ENCODE measurements at regions not wholly inside any gene's neighbourhood (a gene's known extent, or its start where the extent isn't known, plus 50 kb on each side); places are given as distances from the start of the nearest gene placed in this dataset.

GRCh38 chr4:3703677-3704521, 62.3 kb upstream of the ADRA2C start:
- DNase-seq = no peak

DNA sequence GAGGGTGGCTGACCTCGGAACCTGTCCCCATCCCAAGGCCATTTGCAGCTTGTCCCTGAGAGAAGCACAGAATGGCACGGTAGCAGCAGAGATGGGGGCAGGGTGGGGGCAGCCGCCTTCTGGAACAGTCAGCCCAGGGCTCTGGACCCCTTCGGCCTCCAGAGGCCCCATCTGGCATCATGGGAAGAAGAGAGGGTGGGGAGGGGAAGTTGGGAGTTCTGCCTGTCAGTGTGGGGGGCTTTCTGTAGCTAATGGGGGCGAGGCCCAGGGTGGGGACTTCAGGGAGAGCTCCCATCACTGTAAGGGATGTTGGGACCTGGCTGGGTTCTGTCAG, 62.9 kb upstream of the ADRA2C start:
- no peak for DNase-seq

- no peak for DNase-seq
Observed at GRCh38 chr4:3702561-3703221, 63.5 kb upstream of the ADRA2C start.

DNA sequence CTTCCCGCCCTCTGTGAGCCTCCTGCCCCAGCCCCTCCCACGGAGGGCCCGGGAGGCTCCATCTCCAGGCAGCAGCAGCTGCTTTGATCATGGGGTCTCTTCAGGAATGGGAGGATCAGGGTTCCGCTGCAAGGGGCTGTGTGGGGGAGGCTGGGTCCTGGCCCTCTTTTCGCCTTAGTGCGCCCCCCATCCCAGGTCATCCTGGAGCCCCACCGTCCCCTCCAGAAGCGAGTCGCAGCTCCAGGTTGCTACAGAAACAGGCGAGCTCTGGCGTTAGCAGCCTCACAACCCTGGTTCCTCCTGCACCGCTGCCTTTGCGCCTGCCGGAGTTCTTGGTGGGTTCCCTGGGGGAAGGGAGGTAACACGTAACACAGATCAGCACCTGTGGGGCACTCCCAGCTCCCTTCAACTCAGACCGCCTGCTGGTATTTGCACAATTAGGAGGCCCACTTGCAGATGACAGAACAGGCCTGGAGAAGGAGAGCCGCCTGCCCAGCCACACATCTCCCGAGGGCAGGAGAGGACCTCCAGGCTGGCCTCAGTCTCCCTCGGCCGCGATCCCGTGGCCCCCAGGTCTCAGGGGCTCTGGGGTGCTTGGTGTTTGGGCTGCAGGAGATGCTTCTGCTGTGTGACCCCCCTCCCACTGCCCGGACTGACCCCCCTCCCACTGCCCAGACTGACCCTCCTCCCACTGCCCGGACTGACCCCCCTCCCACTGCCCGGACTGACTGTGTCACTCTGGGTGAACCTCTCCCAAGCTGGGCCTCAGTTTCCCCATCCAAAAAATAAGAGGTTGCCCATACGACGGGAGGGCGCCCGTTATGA, 64.2 kb upstream of the ADRA2C start:
- DNase-seq = no peak

GRCh38 chr4:3701271-3701734, 64.9 kb upstream of the ADRA2C start:
- DNase-seq = no peak

DNA sequence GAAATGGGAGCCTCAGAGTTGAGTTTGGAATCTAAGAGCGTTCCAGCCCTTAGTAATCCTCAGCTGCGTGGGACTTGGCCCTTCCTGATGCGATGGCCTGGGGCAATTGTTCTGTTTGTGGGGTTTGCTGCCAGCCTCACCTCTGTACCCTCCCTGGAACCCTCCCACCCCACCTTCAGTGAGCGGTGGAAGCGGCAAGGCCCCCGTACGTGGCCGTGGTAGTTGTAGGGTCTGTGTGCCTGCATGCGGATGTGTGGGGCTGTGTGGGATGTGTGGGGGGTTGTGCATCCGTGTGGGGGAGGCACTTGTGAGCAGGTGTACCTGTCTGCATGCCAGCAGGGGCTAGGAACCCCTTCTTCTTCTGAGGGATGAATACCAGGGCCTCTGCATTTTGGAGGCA, 65.4 kb upstream of the ADRA2C start:
- no peak for DNase-seq

- no peak for DNase-seq
Observed at GRCh38 chr4:3700223-3700622, 66.0 kb upstream of the ADRA2C start.

GRCh38 chr4:3699678-3700077, 66.5 kb upstream of the ADRA2C start:
- no peak for DNase-seq

DNA sequence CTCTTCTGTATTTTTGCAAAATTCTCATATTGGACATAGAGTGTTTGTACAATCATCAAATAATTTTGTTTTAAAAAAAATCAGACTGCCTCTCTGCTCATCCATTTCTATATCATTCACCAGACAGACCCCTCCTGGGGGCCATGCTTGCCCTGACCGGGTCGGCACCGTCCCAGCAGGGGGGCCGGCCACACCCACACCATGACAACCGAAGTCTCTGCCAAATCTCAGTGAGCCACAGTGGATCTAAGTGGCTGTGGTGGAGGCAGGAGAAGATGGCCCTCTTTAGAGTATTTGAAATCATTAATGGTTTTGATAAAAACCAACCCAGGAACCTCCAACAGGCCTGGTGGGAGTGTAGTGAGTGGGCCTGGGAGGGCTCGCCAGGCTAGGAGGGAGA, 66.9 kb upstream of the ADRA2C start:
- DNase-seq = no peak

GRCh38 chr4:3697033-3697432, 69.2 kb upstream of the ADRA2C start:
- no peak for DNase-seq

GRCh38 chr4:3690551-3691152, 75.5 kb upstream of the ADRA2C start:
- DNase-seq = no peak

DNA sequence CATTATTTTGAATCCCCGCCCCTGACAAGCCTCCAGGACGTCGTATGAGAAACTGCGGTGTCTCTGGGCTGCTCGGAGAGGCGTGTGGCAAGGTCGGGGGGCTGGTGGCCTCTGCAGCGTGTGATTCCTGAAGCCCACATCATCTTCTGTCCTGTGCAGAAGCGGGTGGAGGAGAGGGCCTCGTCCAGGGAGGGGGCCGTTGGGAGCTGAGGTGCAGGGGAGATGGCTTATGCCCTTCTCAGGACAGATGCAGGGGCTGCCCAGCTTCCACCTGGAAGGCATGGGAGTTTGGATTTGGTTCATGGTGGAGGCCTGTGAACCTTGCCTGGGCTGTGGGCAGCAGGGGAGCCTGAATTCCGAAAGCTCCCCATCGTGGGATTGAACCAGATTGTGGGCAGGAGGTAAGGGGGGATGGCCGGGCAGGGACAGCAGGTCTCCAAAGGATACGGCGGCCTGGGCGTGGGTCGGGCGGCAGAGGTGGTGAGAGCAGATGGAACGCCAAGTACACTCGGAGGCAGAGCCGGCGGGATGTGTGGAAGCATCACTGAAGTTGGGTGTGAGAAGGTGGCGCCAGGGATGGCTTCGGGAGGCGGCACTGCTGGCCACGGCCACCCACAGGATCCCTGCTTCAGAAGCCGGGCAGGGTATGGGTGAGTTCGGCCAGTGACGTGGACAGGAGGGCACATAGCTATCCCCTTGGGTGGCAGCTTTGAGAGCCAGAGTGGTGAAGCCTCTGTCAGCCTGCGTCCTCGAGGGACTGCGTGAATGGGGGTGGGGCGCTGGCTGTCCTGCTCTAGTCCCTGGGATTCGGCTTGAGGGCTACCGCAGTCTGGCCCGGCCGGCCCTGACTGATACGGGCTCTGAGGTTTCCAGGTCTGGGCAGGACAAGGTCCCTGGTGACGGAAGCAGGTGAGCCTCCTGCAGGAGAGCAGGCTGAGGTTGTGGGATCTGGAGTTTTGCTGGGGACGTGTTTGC, 76.3 kb upstream of the ADRA2C start:
- DNase-seq = no peak

GRCh38 chr4:3689006-3689405, 77.2 kb upstream of the ADRA2C start:
- no peak for DNase-seq

DNA sequence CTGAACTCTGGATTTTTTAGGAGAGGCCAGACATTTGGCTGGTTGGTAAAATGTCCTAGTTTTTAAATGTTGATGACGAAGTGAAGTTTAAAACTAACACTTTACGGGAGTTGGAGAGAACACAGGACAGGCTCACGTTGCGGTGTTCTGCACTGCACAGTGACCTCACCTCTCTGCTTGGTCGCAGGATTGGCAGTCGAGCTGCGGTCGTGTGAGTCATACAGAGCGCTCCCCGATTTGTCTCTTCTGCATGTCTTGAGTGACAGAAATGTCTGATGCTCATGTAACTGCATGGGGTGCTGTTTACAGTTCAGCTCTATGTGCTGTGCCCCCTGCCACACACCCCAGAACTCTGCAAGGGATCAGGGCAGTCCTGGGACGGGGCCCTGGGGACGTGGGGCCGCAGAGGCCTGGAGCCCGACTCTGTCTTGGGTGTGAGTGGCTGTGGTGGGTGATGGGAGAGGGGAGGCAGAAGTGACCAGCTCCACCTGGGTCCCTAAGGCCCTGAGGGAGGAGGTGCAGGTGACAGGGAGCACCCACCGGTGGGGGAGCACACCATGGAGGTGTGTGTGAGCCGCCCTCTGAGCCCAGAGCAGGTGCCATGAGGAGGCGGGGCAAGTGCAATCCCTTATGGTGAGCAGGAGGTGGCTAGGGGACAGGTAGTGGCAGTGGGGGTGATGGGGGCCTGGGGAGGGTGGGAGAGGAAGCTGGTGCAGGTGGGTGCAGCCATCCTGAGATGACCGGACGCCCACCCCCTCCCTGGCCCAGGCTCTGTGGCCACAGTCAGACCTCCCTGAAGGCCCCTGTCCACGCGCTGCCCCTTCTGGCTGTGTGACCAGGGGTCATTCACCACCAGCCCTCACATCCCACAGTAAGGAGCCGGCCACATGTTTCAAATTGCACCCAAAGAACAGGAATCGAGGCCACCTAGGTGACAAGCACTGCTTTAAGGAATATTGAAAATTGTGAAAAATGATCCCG, 77.9 kb upstream of the ADRA2C start:
- no peak for DNase-seq

DNA sequence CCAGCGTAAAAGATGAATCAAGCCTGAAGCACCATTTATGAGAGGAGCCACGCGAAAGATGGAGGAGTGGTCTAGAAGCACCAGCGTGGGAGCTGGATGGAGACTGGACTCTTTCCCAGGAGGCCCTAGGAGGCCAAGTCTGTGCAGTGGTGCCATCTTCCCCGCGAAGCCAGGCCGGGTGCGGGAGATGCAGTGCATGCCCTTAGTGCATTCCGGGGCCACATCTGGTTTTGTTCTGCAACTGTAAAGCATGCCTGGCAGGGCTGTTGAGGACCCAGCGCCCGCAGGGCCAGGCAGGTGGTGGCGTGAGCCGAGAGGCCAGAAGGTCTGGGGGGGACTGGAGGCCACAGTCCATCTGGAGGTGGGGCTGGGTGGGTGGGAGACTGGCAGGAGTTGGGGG, 78.6 kb upstream of the ADRA2C start:
- no peak for DNase-seq

DNA sequence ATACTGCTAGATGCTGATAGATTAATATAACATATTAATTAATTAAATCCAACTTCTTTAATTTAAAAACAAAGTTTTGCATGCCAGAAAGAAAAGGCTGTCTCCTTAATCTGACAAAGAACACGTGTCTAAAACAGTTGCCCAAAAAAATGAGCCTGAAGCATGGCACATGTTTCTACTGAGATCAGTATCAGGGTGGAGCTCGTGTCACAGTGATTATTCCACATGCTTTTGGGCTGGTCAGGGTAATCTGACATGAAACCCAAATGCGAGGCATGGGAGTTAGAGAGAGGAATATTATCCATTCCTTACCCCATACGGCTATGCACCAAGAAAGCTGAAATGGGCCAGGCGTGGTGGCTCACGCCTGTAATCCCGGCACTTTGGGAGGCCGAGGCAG, 79.4 kb upstream of the ADRA2C start:
- no peak for DNase-seq

DNA sequence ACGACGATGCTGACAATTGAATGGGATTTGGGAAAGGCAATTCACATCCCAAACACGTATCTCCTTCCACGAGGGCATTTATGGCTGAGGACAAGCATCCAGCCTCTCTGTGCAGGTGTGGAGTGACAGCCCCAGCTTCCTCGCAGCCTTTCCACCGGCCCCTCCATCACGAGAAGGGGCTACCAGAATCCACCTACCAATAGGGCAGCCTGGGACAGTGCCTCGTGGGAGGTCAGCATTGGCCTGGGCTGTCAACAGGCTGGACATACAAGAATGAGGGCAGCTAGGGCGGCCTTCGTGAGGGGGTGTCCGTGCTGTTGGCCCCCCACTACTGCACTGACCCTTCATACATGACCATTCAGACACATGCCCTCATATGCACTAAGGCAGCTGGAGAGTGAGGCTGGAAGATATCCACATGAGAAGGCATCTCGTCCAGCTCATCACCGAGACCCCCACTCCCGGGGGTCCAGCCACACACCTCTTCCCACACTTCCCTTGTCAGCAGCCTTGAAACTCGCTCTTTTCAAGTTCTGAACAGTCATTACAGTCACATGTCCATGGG, 81.0 kb upstream of the ADRA2C start:
- no peak for DNase-seq

GRCh38 chr4:3684546-3684945, 81.6 kb upstream of the ADRA2C start:
- DNase-seq = no peak

- no peak for DNase-seq
Observed at GRCh38 chr4:3683744-3684421, 82.3 kb upstream of the ADRA2C start.

Data from DMS79 treated with DMSO at 0.1 percent for 48 hours (cell line).